CD4-positive, alpha-beta T cell (primary cell): ENCODE measurements at regions not wholly inside any gene's neighbourhood (a gene's known extent, or its start where the extent isn't known, plus 50 kb on each side); places are given as distances from the start of the nearest gene placed in this dataset.

ENCODE experiments used
- ATAC-seq: fragments of 200-7000 bp; cut with Tn5 transposase; one replicate; pipeline ENCODE4 v1.10.0; 2022; ENCODE audit warnings: mild to moderate bottlenecking; ENCODE audit not compliant: poor library complexity
- CTCF ChIA-PET: fragments of 350-600 bp; sonication (Branson Sonifier 250); formaldehyde crosslinking; loops from one replicate; lab custom pipeline; 2021; ENCODE audit warnings: antibody characterized with exemption, inconsistent platforms; lab: Charles Lee
- POLR2A ChIA-PET: fragments of 350-600 bp; sonication (Branson Sonifier 250); formaldehyde crosslinking; loops from one replicate; lab custom pipeline; 2021; ENCODE audit warnings: antibody characterized with exemption, inconsistent platforms; lab: Charles Lee
- DNase-seq, 14 experiments: peaks; one replicate each; pipeline ENCODE4 v3.0.0-alpha.2; 2013 to 2020; ENCODE audit warnings: mixed read lengths in 2 of 14
- H3K27ac ChIP-seq, 2 donors: one replicate each; pipeline versions ENCODE4 v1.5.1 to v1.7.0; 2013; ENCODE audit warnings: low read length in 2 of 2, low read depth in 1 of 2, mild to moderate bottlenecking in 1 of 2
- H3K27me3 ChIP-seq, 2 experiments: 1 replicate in 1 of 2; 2 replicates in 1 of 2; pipeline versions ENCODE4 v1.6.1 to v1.7.0; 2013; ENCODE audit warnings: low read length in 2 of 2, control low read depth in 1 of 2, mild to moderate bottlenecking in 1 of 2, moderate library complexity in 1 of 2; ENCODE audit not compliant: insufficient read depth in 2 of 2, control insufficient read depth in 1 of 2
- H3K36me3 ChIP-seq: one replicate; pipeline ENCODE4 v1.6.1; 2013; ENCODE audit warnings: low read length, control low read depth; ENCODE audit not compliant: insufficient read depth
- H3K4me1 ChIP-seq: one replicate; pipeline ENCODE4 v1.6.1; 2013; ENCODE audit warnings: low read length, control low read depth; ENCODE audit not compliant: insufficient read depth
- H3K4me3 ChIP-seq: one replicate; pipeline ENCODE4 v1.5.1; 2013; ENCODE audit warnings: mild to moderate bottlenecking, low read length, moderate library complexity
- H3K9me3 ChIP-seq, 2 experiments: 1 replicate in 1 of 2; 2 replicates in 1 of 2; pipeline versions ENCODE4 v1.6.1 to v1.7.0; 2013; ENCODE audit warnings: low read length in 2 of 2, mild to moderate bottlenecking in 2 of 2, control low read depth in 1 of 2, moderate library complexity in 1 of 2; ENCODE audit not compliant: control insufficient read depth in 1 of 2, insufficient read depth in 1 of 2
- H3K27ac Mint-ChIP-seq: one replicate; pipeline ENCODE4 v1.8.0; 2020; ENCODE audit warnings: mixed read lengths
- H3K27me3 Mint-ChIP-seq: one replicate; pipeline ENCODE4 v1.8.0; 2021; ENCODE audit warnings: mixed read lengths
- H3K36me3 Mint-ChIP-seq: one replicate; pipeline ENCODE4 v1.8.0; 2021; ENCODE audit warnings: low read depth, mixed read lengths
- H3K4me1 Mint-ChIP-seq: one replicate; pipeline ENCODE4 v1.8.0; 2021; ENCODE audit warnings: low read depth, mixed read lengths
- H3K4me3 Mint-ChIP-seq: one replicate; pipeline ENCODE4 v1.8.0; 2020; ENCODE audit warnings: mild to moderate bottlenecking, mixed read lengths
- H3K9me3 Mint-ChIP-seq: one replicate; pipeline ENCODE4 v1.8.0; 2020; ENCODE audit warnings: mixed read lengths
- intact Hi-C, 2 experiments: fragments of 100-400 bp; cut with DNase I in 1 of 2; cut with micrococcal nuclease in 1 of 2; formaldehyde crosslinking; loops; one replicate each; pipeline versions ENCODE4 v1.15.1 to v1.9.0; 2023 to 2025; cut with DNase I, micrococcal nuclease
- TF ChIP-seq, protein P1 (sequence below): fragments of 200-600 bp; IDR thresholded peaks from one replicate; pipeline ENCODE4 v1.8.0; 2022; ENCODE audit warnings: antibody characterized with exemption, mild to moderate bottlenecking

GRCh38 chr9:79221084-79221483 is 350.7 kb upstream of the TLE4 start:
- no peaks in the 10 kb centered on the region for H3K4me1 ChIP-seq
- H3K27me3 ChIP-seq: no peaks in the 10 kb centered on the region
- Mint-ChIP-seq H3K36me3 (no peaks in the 10 kb centered on the region), H3K27ac (no peak overlapping the region), H3K4me3 (no peak overlapping the region), H3K27me3 (no peaks in the 10 kb centered on the region), H3K9me3 (peaks cover 5% of the 10 kb centered on the region), H3K4me1 (no peaks in the 10 kb centered on the region)
- ATAC-seq: no peak
- DNase-seq: no peak
- no peak overlapping the region for H3K27ac ChIP-seq
- intact Hi-C loops: no loop called here
- ChIA-PET POLR2A (no interaction called here), CTCF (no interaction called here)
- TF ChIP-seq, protein P1, sequence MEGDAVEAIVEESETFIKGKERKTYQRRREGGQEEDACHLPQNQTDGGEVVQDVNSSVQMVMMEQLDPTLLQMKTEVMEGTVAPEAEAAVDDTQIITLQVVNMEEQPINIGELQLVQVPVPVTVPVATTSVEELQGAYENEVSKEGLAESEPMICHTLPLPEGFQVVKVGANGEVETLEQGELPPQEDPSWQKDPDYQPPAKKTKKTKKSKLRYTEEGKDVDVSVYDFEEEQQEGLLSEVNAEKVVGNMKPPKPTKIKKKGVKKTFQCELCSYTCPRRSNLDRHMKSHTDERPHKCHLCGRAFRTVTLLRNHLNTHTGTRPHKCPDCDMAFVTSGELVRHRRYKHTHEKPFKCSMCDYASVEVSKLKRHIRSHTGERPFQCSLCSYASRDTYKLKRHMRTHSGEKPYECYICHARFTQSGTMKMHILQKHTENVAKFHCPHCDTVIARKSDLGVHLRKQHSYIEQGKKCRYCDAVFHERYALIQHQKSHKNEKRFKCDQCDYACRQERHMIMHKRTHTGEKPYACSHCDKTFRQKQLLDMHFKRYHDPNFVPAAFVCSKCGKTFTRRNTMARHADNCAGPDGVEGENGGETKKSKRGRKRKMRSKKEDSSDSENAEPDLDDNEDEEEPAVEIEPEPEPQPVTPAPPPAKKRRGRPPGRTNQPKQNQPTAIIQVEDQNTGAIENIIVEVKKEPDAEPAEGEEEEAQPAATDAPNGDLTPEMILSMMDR: no peak
- no peak overlapping the region for H3K4me3 ChIP-seq
- no peaks in the 10 kb centered on the region for H3K36me3 ChIP-seq
- H3K9me3 ChIP-seq: no peaks in the 10 kb centered on the region

DNA sequence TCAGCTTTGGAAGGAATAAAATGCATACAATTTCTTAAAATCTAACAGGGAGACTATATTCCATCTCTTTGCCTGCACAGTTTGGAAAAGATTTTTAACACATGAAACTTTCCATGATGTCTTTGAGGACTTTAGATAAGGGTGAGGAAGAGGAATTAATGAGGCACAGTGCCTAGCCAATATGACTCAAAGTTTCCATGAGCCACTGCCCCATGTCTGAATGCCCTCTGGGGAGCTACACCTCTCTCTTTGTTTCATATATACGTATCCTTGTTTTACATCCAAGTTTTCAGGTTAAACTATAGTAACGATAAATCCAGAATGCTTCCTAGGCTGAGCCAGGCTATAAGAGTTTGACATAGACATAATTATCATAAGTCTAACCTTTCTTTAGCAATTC is 349.3 kb upstream of the TLE4 start:
- no peaks in the 10 kb centered on the region for H3K27me3 ChIP-seq
- intact Hi-C loops: no loop called here
- no peak for ATAC-seq
- H3K4me3 Mint-ChIP-seq: no peak overlapping the region
- H3K36me3 ChIP-seq: no peaks in the 10 kb centered on the region
- H3K9me3 Mint-ChIP-seq: peaks cover 5% of the 10 kb centered on the region
- POLR2A ChIA-PET: no interaction called here
- H3K4me3 ChIP-seq: no peak overlapping the region
- no peaks in the 10 kb centered on the region for H3K36me3 Mint-ChIP-seq
- no peaks in the 10 kb centered on the region for H3K9me3 ChIP-seq
- no peaks in the 10 kb centered on the region for H3K4me1 ChIP-seq
- TF ChIP-seq, protein P1: no peak
- no peak overlapping the region for H3K27ac ChIP-seq
- no peak overlapping the region for H3K27ac Mint-ChIP-seq
- H3K4me1 Mint-ChIP-seq: no peaks in the 10 kb centered on the region
- H3K27me3 Mint-ChIP-seq: no peaks in the 10 kb centered on the region
- no peak for DNase-seq
- CTCF ChIA-PET: no interaction called here

GRCh38 chr9:79224672-79225433 is 346.9 kb upstream of the TLE4 start:
- CTCF ChIA-PET: no interaction called here
- intact Hi-C loops: no loop called here
- Mint-ChIP-seq H3K27ac (no peak overlapping the region), H3K4me3 (no peak overlapping the region), H3K27me3 (no peaks in the 10 kb centered on the region), H3K9me3 (peaks cover 5% of the 10 kb centered on the region), H3K4me1 (no peaks in the 10 kb centered on the region), H3K36me3 (no peaks in the 10 kb centered on the region)
- POLR2A ChIA-PET: no interaction called here
- no peaks in the 10 kb centered on the region for H3K27me3 ChIP-seq
- no peaks in the 10 kb centered on the region for H3K4me1 ChIP-seq
- no peak overlapping the region for H3K4me3 ChIP-seq
- no peaks in the 10 kb centered on the region for H3K9me3 ChIP-seq
- no peak overlapping the region for H3K27ac ChIP-seq
- DNase-seq (no peak), ATAC-seq (no peak)
- no peaks in the 10 kb centered on the region for H3K36me3 ChIP-seq
- TF ChIP-seq, protein P1: no peak
